NCI-H2196 treated with DMSO at 0.1 percent for 48 hours (cell line): ENCODE measurements at regions not wholly inside any gene's neighbourhood (a gene's known extent, or its start where the extent isn't known, plus 50 kb on each side); places are given as distances from the start of the nearest gene placed in this dataset.

Source experiments
- DNase-seq: peaks from one replicate; lab custom pipeline; 2025; ENCODE audit not compliant: unreplicated experiment; lab: John Stamatoyannopoulos, UW

- DNase-seq = no peak
Measured at GRCh38 chr3:117540597-117540996, 831.0 kb downstream of the TUSC7 start.

DNA sequence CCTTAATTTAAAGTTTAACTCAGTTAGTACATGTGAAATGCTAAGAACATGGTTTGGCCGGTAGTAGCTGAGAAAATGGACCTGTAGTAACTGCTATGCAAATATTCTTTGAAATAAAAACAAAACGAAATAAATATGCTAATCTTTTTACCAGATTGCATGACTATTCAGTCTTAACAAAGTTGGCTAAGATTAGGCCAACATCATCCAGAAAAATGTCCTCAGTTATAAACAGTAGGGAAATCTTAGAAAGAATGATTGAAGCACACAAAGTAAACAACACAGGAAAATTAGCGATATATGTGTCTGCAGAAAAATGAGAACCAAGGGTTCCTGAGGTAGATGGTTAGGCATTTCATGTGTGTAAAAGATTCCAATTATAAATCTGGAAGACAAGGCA, 832.1 kb downstream of the TUSC7 start:
- DNase-seq = no peak

DNA sequence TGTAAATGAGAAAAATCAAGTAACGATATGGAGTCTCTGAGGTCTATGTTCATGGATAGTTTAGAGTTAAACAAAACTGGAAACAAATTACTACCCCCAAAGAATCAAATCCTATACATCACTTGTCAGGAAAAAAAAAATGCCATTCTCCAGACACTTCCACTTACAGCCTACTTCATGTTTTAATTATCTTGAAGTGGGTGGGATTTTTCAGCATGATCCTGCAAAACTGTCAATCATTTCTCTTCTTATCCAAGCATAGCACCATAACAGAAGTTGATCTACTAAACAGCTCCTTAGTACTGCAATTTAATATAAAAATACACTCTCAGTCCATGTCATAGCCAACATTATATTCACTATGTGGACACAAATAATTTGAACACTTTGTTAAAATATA, 833.9 kb downstream of the TUSC7 start:
- DNase-seq = no peak

GRCh38 chr3:117545484-117545883, 835.9 kb downstream of the TUSC7 start:
- DNase-seq = no peak

GRCh38 chr3:117547956-117548550, 838.5 kb downstream of the TUSC7 start:
- DNase-seq = peak; percentile 79

DNA sequence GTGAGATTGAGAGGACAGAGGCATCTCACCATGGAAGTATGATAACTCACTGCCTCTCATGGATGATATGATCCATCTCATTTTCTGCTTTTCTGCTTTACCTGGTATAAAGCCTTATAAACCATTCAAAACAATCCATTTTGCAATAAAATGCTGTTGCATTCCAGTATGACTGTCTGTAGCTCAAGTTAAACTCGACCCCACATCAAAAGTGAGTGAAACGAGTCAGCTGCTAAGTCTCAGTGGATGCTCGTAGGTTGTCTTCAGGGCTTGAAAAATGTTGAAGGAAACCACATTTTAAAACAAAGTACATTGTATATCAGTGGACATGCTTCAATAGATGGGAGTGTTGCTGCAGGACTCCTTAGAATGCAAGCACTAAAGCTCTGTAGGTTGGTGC, 839.0 kb downstream of the TUSC7 start:
- DNase-seq = no peak

DNA sequence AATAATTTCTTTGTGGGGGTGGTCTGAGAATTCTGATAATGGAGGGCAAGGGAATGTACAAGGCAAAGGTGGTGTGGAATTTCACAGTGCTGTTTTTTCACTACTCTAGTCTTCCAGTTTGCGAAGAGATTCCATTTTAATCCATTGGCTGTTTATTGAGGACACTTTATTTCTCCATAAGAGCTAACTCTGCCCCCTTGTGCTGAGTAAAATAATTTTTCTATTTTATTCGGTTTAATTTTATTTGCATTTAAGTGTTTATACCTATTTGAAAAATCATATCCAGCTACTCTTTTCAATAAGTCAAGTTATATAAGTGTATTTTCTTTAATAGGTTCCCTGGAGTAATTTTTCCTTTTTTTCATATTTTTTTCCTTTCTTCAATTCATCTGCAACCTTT, 840.1 kb downstream of the TUSC7 start:
- DNase-seq = no peak

DNA sequence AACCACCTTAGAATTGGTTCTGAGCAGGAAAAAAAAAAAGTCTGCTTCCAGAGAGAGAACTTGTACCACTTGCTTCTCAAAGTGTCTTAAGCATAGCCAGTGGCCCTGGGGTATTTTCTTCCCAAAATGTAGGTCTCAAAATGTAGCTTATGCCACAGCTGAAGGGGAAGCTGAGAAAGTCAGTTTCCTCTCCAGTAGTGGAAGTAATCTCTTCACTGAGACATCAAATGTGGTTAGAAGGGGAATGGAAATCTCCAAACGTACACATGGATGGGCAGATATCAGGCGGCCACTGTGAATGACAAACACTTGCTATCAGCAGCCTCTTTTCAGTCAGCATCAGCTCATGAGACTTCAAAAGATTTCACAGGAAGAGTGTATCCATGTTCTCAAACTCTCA, 841.2 kb downstream of the TUSC7 start:
- DNase-seq = no peak

GRCh38 chr3:117553461-117553860, 843.9 kb downstream of the TUSC7 start:
- no peak for DNase-seq

DNA sequence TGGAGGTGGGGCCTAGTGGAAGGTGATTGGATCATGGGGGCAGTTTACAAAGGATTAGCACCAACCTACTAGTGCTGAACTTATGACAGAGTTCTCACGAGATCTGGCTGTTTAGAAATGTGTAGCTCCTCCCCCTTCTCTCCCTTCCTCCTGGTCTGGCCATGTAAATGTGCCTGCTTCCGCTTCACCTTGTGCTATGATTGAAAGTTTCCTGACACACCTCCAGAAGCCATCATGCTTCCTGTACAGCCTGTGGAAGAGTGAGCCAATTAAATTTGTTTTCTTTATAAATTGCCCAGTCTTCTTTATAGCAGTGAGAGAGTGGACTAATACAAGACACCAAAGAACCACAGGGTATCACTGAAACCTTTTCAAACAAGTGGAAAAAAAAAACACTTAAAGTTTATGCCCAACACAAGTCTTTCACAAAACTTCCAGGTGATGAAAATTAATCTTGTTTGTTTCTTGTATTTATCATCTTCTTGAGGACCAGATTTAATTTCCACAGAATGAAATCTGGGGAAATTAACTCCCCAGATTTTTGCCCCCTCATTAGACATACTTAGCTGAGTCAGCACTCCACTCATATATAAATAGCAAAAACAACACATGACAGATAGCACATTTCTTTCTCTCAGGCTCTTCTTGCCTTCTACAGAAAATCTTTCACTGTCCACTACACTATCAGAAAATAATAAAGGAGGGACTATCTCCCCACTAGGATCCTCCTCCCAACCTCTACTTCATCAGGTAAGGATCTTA, 847.2 kb downstream of the TUSC7 start:
- DNase-seq = no peak

GRCh38 chr3:117557464-117558090, 848.0 kb downstream of the TUSC7 start:
- no peak for DNase-seq

DNA sequence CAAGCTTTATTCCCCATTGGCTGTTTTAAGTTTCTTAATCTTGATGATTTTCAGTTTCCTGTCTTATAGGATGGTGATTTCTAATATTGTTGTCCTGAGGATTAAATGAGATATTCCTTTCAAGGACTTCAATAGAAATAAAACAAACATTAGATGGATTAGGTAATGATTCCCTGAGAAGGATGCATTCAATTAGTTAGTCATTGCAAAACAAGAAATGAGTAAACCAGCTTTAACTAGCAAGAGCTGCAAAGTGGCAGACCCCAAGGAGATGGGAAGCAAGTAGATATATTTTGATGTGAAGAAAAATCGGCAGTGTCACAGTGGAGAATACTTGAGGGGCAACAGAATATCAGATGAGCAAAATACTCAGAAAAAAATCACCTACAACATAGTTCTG, 849.1 kb downstream of the TUSC7 start:
- DNase-seq = no peak

DNA sequence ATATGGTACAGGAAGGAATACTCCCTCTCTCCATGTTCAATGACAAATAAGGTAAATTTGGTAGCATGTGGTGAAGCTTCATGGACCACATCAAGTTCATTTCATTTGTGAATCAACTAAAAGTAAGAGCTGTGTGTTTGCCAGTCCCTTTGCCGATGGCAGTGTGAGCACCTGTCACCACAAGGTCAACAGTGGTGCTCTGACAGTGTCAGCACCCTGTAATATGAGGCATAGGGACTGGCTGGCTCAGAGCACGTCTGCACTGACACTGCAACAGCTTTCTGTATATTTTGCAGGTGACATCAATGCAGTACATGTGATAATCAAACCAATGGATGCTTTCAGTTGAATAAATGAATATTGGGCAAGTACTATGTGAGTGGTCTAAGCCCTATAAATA, 852.4 kb downstream of the TUSC7 start:
- no peak for DNase-seq

DNA sequence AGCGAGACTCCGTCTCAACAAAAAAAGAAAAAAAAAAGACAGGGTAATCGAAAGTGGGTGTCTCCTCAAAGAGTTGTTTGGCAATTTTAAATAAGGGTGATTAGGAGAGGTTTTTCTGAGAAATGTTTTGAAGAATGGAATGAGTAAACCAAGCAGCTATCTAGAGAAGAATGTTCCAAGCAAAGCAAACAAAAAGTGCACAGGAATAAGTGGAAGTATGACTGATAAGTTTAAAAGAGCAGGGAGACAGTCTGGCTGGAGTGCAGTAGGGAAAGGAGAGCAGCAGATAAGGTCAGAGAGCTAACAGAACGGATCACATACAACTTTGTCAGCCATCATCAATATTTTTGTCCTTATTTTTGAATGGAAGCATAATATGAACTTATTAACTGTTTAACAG, 853.5 kb downstream of the TUSC7 start:
- DNase-seq = no peak

DNA sequence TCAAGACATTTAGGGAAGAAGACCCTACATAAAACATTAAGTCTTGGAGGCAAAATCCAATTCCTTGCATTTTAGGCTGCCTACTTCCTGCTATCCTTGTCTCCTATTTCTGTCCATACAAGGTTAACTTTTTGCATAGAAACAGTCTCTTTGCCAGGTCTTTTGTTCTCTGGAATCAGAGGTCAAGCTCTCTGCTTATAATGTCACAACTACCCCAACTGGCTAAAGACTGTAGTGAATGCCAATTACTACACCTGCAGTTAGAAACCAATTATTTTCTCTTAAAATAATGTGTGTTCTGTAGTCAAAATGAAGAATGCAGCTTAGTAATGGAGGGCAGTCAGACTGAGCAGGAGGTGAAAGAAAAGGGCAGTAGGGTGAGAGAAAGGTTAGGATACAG, 856.2 kb downstream of the TUSC7 start:
- DNase-seq = peak; percentile 53

- no peak for DNase-seq
Measured at GRCh38 chr3:117566926-117567325, 857.3 kb downstream of the TUSC7 start.

DNA sequence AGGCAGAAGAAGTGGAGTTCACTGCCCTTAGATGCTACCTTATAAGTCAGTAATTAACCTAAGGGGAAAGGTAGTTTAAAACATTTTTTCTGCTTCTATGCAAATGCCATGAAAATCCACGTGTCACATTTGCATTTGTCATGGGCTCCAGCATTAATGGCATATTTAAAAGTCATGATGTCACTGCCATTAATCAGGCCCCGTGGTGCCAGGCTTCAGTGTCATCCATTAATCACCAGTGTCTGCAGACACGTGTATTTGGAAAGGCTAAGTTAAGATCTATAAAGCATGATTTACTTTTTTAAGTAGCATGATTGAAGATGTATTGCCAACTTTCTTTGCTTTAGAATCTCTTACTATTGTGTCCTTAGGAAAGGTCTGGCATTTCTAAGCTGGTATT, 857.8 kb downstream of the TUSC7 start:
- DNase-seq = no peak

DNA sequence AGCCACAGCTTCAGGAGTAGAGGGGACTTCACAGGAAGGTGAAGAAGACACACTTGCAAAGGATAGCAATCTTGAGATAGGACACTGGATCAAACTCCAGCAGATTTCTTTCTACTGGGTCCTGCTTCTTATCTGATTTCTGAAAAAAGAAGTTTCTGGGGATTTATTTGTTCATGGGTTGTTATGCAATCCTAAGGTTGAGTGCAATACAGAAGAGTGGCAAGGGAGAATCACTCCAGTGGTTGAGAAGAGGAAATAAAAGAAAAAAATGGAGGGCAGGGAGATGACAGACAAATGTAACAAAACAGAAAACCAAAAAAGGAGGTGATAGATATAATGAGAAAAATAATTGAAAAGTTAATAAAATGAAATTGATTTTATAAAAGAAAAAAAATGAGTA, 858.3 kb downstream of the TUSC7 start:
- DNase-seq = no peak

DNA sequence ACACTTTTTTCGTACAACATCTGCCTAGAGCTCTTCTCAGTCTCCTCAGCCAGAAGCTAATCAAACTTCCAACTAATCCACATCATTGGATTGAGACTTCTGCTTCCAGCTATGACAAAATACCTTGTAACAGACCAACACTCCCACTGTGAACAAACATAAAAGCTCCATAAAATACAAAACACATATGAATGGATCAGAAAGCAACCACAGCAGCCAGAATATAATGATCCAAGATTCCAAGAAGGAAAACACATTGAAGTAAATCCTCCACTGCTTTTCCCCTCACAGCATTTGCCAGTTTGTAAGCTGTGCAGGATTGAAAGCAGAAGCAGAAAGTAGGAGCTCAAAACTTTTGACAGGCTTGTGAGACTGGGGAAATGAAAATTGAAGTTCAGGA, 863.2 kb downstream of the TUSC7 start:
- no peak for DNase-seq

DNA sequence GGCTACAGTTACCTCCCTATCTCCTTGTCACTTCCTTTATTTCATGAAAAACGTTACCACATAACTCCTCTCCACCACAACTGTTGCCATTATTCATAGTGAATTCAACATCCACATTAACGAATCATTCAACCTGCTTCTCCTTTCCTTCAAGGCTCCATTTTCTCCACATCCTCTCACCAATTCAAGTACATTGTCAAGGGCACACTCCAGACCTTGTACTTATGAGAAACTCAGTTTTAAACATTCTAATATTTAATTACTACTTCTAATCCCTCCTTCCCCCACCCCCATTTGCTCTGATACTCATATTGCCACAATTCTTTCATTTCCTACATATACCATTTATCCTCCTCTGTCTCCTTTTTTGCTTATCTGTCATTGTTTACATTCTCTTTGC, 871.2 kb downstream of the TUSC7 start:
- no peak for DNase-seq

- peak; percentile 47 for DNase-seq
Measured at GRCh38 chr3:117586161-117586560, 876.6 kb downstream of the TUSC7 start.

- no peak for DNase-seq
Measured at GRCh38 chr3:117587416-117587815, 877.8 kb downstream of the TUSC7 start.

DNA sequence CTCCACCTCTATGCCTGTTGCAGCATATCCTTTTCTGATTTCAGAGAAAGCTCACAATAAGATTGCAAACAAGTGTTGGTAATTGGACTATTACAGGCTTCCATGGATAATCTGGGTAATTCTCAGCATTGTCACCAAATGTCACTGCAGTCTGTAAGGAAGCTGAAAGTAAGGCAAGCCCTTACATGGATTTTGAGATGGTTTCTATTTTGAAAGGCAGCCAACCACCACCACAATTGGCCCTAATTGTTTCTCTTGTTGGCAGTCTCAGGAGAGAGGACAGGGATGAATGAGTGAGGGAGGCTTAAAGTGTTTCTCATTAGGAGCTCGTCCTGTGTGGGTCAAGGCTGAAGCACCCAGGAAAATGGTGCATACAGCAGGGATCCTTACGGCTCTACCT, 879.9 kb downstream of the TUSC7 start:
- DNase-seq = peak; percentile 39
